ENCODE measurements at regions not wholly inside any gene's neighbourhood (a gene's known extent, or its start where the extent isn't known, plus 50 kb on each side); places are given as distances from the start of the nearest gene placed in this dataset.

GRCh38 chrX:141439651-141440050 lies 144.9 kb downstream of the SPANXA1 start:
- H3K9me3 ChIP-seq (ENCODE audit: control insufficient read depth in 4 of 4, low read length in 3 of 4): no peaks in the 10 kb centered on the region
- H3K9ac ChIP-seq (ENCODE audit: low read depth in 1 of 2, low read length in 2 of 2): no peak overlapping the region
- H3K4me1 ChIP-seq (ENCODE audit: control insufficient read depth in 4 of 4, insufficient read depth in 4 of 4, low read length in 3 of 4): no peaks in the 10 kb centered on the region
- no peak overlapping the region for H3K4me3 ChIP-seq (ENCODE audit: low read depth in 1 of 3, low read length in 3 of 3)
- TF ChIP-seq ZBTB33 (IDR thresholded peaks at IDR 0.05): no peak
- no peak for TF ChIP-seq CTCF (IDR thresholded peaks at IDR 0.05; ENCODE audit: low read depth, low read length, missing input control)
- no peak for TF ChIP-seq ATF3 (IDR thresholded peaks at IDR 0.05)
- TF ChIP-seq GABPA (IDR thresholded peaks at IDR 0.05 in 1 of 2, conservative IDR thresholded peaks at IDR 0.05 in 1 of 2): no peak
- TF ChIP-seq EGR1 (IDR thresholded peaks at IDR 0.05; ENCODE audit: low read depth in 2 of 2): no peak
- TF ChIP-seq JUND (IDR thresholded peaks at IDR 0.05): no peak
- TF ChIP-seq NR2F2 (IDR thresholded peaks at IDR 0.05): no peak
- TF ChIP-seq REST (IDR thresholded peaks at IDR 0.05): no peak
- no peak for TF ChIP-seq HNF4G (IDR thresholded peaks at IDR 0.05)
- no peak for TF ChIP-seq RXRA (IDR thresholded peaks at IDR 0.05)
- no peak for TF ChIP-seq RAD21 (IDR thresholded peaks at IDR 0.05)
- TF ChIP-seq FOXA2 (IDR thresholded peaks at IDR 0.05): no peak
- no peak for TF ChIP-seq MAX (IDR thresholded peaks at IDR 0.05)
- H3K27ac ChIP-seq (ENCODE audit: low read depth in 1 of 2, low read length in 2 of 2): no peak overlapping the region
- no peak for DNase-seq (ENCODE audit: low spot score)
- H3K36me3 ChIP-seq (ENCODE audit: control insufficient read depth in 4 of 4, insufficient read depth in 3 of 4, low read depth in 1 of 4, low read length in 3 of 4): no peaks in the 10 kb centered on the region
- 76% methylated on average over 1 of the region's 1 CpG for WGBS
- no peaks in the 10 kb centered on the region for H3K27me3 ChIP-seq (ENCODE audit: control insufficient read depth in 4 of 4, insufficient read depth in 4 of 4, low read length in 3 of 4)

- WGBS: 60% methylated on average over 1 of the region's 1 CpG
- TF ChIP-seq RXRA (IDR thresholded peaks at IDR 0.05): no peak
- TF ChIP-seq ATF3 (IDR thresholded peaks at IDR 0.05): no peak
- TF ChIP-seq REST (IDR thresholded peaks at IDR 0.05): no peak
These were observed 168.6 kb downstream of the SPANXA1 start for GRCh38 chrX:141415889-141416288.

More at GRCh38 chrX:141415889-141416288, 168.6 kb downstream of the SPANXA1 start:
- Histone ChIP-seq H3K4me1 (ENCODE audit: control insufficient read depth in 4 of 4, insufficient read depth in 4 of 4, low read length in 3 of 4) (no peaks in the 10 kb centered on the region), H3K9ac (ENCODE audit: low read depth in 1 of 2, low read length in 2 of 2) (no peak overlapping the region), H3K36me3 (ENCODE audit: control insufficient read depth in 4 of 4, insufficient read depth in 3 of 4, low read depth in 1 of 4, low read length in 3 of 4) (no peaks in the 10 kb centered on the region), H3K27ac (ENCODE audit: low read depth in 1 of 2, low read length in 2 of 2) (no peak overlapping the region), H3K4me3 (ENCODE audit: low read depth in 1 of 3, low read length in 3 of 3) (no peak overlapping the region), H3K9me3 (ENCODE audit: control insufficient read depth in 4 of 4, low read length in 3 of 4) (no peaks in the 10 kb centered on the region), H3K27me3 (ENCODE audit: control insufficient read depth in 4 of 4, insufficient read depth in 4 of 4, low read length in 3 of 4) (no peaks in the 10 kb centered on the region)
- no peak for DNase-seq (ENCODE audit: low spot score)

All from liver (tissue), 8 donors.